RWPE1 (cell line): ENCODE measurements at regions not wholly inside any gene's neighbourhood (a gene's known extent, or its start where the extent isn't known, plus 50 kb on each side); places are given as distances from the start of the nearest gene placed in this dataset.
A peak's percentile ranks its signal among the peaks of the same experiment; 100 is the strongest.

Experiments
- CTCF ChIA-PET: fragments of 350-600 bp; sonication (Branson Sonifier 250); formaldehyde crosslinking; extraction: SDS; loops from one replicate; lab custom pipeline; 2021; lab: Yijun Ruan, JAX
- POLR2A ChIA-PET: fragments of 400-600 bp; formaldehyde crosslinking; extraction: SDS; loops from one replicate; lab custom pipeline; 2020; ENCODE audit warnings: antibody characterized with exemption; ENCODE audit not compliant: low non-redundant PET; lab: Yijun Ruan, JAX
- DNase-seq: peaks from one replicate; pipeline ENCODE4 v3.0.0; 2012; ENCODE audit warnings: low spot score
- H3K27ac ChIP-seq: fragments of 450-650 bp; 2 replicates; pipeline ENCODE4 v1.5.1; 2017
- TF ChIP-seq, protein P1 (sequence below): fragments of 450-650 bp; conservative IDR thresholded peaks from 2 replicates; pipeline ENCODE4 v1.5.1; 2017; ENCODE audit warnings: low read depth, mild to moderate bottlenecking

DNA sequence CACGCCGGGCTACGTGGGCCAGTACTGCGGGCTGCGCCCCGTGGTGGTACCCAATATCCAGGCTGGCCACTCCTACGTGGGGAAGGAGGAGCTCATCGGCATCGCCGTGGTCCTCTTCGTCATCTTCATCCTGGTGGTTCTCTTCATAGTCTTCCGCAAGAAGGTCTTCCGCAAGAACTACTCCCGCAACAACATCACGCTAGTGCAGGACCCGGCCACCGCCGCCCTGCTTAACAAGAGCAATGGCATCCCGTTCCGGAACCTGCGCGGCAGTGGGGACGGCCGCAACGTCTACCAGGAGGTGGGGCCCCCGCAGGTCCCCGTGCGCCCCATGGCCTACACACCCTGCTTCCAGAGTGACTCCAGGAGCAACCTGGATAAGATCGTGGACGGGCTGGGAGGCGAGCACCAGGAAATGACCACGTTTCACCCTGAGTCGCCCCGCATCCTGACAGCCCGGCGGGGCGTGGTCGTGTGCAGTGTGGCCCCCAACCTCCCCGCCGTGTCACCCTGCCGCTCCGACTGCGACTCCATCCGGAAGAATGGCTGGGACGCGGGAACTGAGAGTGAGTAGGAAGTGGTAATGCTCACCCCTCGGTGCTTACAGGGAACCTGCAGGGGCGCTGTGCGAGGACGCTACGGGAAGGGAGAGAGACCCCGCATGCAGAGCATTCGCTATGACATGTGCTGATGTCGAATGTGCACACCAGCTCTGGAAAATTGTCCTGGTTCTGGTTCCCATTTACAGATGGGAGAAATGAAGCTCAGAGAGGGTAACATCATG lies 86.4 kb upstream of the MTNR1B start:
- POLR2A ChIA-PET: no interaction called here
- CTCF ChIA-PET: interaction anchor here (0.7 kb wide), 1 partner anchor 45 kb away, joined by 3 read pairs; no protein-coding TSS in a partner anchor
- TF ChIP-seq, protein P1, sequence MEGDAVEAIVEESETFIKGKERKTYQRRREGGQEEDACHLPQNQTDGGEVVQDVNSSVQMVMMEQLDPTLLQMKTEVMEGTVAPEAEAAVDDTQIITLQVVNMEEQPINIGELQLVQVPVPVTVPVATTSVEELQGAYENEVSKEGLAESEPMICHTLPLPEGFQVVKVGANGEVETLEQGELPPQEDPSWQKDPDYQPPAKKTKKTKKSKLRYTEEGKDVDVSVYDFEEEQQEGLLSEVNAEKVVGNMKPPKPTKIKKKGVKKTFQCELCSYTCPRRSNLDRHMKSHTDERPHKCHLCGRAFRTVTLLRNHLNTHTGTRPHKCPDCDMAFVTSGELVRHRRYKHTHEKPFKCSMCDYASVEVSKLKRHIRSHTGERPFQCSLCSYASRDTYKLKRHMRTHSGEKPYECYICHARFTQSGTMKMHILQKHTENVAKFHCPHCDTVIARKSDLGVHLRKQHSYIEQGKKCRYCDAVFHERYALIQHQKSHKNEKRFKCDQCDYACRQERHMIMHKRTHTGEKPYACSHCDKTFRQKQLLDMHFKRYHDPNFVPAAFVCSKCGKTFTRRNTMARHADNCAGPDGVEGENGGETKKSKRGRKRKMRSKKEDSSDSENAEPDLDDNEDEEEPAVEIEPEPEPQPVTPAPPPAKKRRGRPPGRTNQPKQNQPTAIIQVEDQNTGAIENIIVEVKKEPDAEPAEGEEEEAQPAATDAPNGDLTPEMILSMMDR: no peak
- no peak for DNase-seq
- H3K27ac ChIP-seq: no peak overlapping the region

DNA sequence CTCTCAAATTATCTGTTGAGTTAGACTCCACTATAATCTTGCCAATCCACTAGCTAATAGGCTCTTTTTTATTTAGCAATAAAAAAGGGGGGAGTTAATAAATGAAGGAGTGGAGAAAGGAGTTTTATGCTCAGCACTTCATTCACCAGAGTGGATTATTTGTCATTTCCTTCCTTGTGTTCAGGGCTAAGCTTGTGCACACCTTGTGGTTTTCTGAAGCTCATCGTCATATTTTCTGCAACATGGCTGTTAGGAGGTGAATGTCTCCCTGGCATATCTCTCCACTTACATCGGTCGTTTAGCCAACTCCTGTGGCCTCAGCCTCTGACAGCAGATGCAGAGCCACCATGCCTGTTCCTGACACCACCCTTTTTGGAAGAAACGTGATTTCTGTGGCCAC lies 83.9 kb upstream of the MTNR1B start:
- POLR2A ChIA-PET: no interaction called here
- CTCF ChIA-PET: interaction anchor here (0.6 to 1.4 kb wide), 10 partner anchors 95 to 1136 kb away, joined by 3 to 6 read pairs (median 3); no protein-coding TSS in a partner anchor

DNA sequence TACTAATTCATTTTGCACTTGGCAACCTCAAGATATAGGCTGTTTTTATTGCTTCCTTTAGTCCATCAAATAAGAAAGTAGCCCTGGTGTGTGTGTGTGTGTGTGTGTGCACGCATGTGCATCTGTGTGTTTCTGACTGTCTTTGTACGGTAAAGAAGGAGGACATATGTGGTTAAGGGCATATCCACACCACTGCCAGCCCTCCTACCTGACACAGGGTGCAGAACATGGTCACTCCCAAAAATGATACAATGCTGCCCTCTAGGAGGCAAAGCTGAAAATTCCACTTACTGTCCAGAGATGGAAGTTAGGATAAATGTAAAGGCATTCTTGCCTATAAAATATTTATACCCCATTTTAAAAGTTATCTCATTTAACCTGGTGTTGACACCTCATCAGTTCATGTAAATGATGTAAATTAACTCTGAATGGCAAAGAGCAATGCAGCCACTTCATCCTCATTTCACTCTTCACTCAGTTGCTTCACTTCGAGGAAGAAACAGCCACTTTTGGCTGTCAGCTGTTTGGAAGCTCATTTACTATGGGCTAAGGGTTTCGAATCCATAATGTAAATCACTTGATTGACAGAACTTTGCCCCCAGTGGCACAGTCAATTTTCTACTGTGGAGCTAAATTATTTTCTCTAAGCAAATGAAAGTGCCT lies 83.1 kb upstream of the MTNR1B start:
- POLR2A ChIA-PET: no interaction called here
- H3K27ac ChIP-seq: no peak overlapping the region
- TF ChIP-seq, protein P1: peak; percentile 50
- DNase-seq: peak; percentile 71
- CTCF ChIA-PET: interaction anchor here (0.6 to 1.4 kb wide), 19 partner anchors 133 to 1444 kb away, joined by 3 to 6 read pairs (median 3); no protein-coding TSS in a partner anchor

More for the DNA sequence above, 83.9 kb upstream of the MTNR1B start:
- DNase-seq: no peak
- H3K27ac ChIP-seq: no peak overlapping the region
- TF ChIP-seq, protein P1: no peak

DNA sequence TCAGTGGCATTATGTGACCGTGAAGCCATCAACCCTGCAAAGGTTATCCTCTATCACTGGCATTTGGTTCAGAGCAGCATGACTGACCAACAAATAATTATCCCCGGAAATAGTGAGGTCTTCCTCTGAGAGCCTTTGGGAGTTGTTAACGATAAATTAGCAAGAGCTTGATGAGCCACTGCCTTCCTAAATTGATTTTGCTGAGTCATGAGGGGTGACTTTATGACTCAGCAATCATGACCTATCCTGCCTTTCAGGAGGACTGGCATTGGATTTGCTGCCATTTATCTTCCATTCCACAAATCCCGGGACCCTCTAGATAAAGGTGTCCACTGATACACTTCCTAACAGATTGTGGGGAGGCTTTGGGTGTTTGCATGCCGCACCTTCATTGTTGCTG lies 80.8 kb upstream of the MTNR1B start:
- ChIA-PET CTCF (no interaction called here), POLR2A (no interaction called here)
- DNase-seq: no peak
- TF ChIP-seq, protein P1: no peak
- H3K27ac ChIP-seq: no peak overlapping the region

DNA sequence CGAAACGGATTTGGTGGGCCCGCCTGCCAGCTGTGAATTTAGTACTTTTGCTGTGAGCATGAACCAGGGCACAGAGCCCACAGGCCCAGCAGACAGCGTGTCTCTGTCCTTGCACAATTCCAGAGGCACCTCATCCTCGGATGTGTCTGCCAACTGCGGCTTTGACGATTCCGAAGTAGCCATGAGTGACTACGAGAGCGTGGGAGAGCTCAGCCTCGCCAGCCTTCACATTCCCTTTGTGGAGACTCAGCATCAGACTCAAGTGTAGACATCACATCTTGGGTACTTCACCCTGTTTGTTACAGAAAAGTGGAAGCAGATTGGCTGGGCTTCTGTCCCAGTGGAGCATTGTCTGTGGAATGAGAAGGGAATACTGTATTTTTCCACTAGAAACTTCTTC lies 78.6 kb upstream of the MTNR1B start:
- TF ChIP-seq, protein P1: no peak
- DNase-seq: no peak
- ChIA-PET POLR2A (no interaction called here), CTCF (interaction anchor here (0.7 kb wide), 1 partner anchor 274 kb away, joined by 3 read pairs; no protein-coding TSS in a partner anchor)
- no peak overlapping the region for H3K27ac ChIP-seq

DNA sequence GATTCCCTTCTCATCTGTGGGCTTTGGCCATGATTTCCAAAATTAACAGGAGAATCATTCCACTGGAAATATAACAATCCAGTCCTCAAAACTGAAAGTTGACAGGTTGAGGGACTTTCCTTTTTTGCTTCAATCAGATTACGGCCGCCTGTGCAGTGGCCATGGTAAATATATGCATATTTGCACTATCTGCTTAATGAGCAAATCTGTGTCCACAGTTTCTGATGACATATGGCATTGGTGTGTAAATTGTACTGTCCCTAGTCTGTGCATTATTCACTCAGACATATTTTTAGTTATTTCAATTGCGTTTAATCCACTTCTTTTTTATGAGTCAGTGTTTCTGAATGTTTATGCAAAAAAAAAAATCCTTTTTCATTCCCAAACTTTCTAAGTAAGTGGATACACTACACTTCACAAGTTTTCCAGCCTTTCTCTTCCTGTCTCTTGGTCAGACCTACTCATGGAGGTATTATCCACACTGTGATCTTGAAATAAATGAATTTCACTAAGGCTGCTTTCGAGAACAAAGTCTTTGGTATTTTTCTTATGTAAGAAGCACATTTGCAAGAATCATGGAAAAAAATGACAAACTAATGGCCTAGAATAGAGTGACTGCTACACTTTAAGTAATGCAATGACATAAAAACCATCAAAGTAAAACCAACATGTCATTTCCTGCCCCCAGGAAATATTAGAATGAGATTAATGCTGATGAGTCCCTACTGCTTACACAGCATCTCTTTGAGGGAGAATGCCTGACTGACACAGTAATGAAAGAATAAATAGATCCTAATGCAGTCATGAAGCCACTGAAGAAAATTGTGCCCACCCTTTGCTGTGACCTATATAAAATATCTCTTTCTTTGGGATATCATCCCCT lies 76.4 kb upstream of the MTNR1B start:
- DNase-seq: no peak
- CTCF ChIA-PET: no interaction called here
- no peak overlapping the region for H3K27ac ChIP-seq
- TF ChIP-seq, protein P1: no peak
- POLR2A ChIA-PET: no interaction called here
